ENCODE measurements at regions not wholly inside any gene's neighbourhood (a gene's known extent, or its start where the extent isn't known, plus 50 kb on each side); places are given as distances from the start of the nearest gene placed in this dataset.
"Not testable (repeated sequence)": the region's sequence is repeated elsewhere in the genome, so short reads cannot be mapped to it uniquely, and the experiment has no call there.

- intact Hi-C loops (cut with DNase I), result no loop called here
- no peak for DNase-seq
Measured at GRCh38 chrY:11769937-11770336, 931.1 kb upstream of the USP9Y start.

GRCh38 chrY:11779743-11780142, 921.3 kb upstream of the USP9Y start:
- intact Hi-C loops (cut with DNase I); DNase-seq: not testable (repeated sequence)

- intact Hi-C loops (cut with DNase I), result not testable (repeated sequence)
- peak in 1 of 10 donors; percentile 8 for DNase-seq
Measured at GRCh38 chrY:11789057-11789456, 912.0 kb upstream of the USP9Y start.

GRCh38 chrY:11823752-11824151, 877.3 kb upstream of the USP9Y start:
- intact Hi-C loops (cut with DNase I); DNase-seq: not testable (repeated sequence)

- intact Hi-C loops (cut with DNase I); DNase-seq: not testable (repeated sequence)
Measured at GRCh38 chrY:11834197-11834596, 866.8 kb upstream of the USP9Y start.
